HUDEP-2 (cell line): ENCODE measurements at regions not wholly inside any gene's neighbourhood (a gene's known extent, or its start where the extent isn't known, plus 50 kb on each side); places are given as distances from the start of the nearest gene placed in this dataset.
"Not testable (repeated sequence)": the region's sequence is repeated elsewhere in the genome, so short reads cannot be mapped to it uniquely, and the experiment has no call there.

Experiments used
- DNase-seq, 76 experiments: peaks; one replicate each; lab custom pipeline; 2025; ENCODE audit not compliant: unreplicated experiment in 76 of 76; lab: John Stamatoyannopoulos, UW

GRCh38 chr13:85142351-85142927, 656.8 kb downstream of the SLITRK6 start:
- DNase-seq, result no peak

GRCh38 chr13:85141401-85141800, 657.8 kb downstream of the SLITRK6 start:
- no peak for DNase-seq

- no peak for DNase-seq
Measured at GRCh38 chr13:85140192-85140591, 659.0 kb downstream of the SLITRK6 start.

GRCh38 chr13:85137516-85137915, 661.7 kb downstream of the SLITRK6 start:
- DNase-seq, result no peak

GRCh38 chr13:85132986-85133385, 666.2 kb downstream of the SLITRK6 start:
- DNase-seq, result no peak

GRCh38 chr13:85123501-85123900, 675.7 kb downstream of the SLITRK6 start:
- not testable (repeated sequence) for DNase-seq

DNA sequence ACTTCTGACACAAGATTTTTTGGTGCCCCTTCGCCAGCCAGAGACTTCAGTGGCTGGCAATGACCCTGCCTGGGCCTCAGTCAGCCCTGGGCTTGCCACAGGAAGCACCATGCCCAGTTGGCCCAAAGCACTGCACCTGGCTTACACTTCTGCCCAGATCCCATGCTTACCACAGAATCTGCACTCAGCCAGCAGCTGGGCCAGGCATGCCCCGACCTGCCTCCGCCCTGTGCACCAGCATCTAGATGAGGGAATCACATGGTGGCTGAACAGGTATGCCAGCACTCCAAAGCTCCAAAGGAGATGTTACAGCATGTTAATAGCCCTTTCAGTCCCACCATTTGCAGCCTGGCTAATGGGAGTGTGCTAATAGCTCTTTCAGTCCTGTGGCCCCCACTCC, 690.9 kb downstream of the SLITRK6 start:
- no peak for DNase-seq

- peak in 2 of 76 experiments; percentile 6 to 26 for DNase-seq
Measured at GRCh38 chr13:85099245-85099644, 700.0 kb downstream of the SLITRK6 start.

DNA sequence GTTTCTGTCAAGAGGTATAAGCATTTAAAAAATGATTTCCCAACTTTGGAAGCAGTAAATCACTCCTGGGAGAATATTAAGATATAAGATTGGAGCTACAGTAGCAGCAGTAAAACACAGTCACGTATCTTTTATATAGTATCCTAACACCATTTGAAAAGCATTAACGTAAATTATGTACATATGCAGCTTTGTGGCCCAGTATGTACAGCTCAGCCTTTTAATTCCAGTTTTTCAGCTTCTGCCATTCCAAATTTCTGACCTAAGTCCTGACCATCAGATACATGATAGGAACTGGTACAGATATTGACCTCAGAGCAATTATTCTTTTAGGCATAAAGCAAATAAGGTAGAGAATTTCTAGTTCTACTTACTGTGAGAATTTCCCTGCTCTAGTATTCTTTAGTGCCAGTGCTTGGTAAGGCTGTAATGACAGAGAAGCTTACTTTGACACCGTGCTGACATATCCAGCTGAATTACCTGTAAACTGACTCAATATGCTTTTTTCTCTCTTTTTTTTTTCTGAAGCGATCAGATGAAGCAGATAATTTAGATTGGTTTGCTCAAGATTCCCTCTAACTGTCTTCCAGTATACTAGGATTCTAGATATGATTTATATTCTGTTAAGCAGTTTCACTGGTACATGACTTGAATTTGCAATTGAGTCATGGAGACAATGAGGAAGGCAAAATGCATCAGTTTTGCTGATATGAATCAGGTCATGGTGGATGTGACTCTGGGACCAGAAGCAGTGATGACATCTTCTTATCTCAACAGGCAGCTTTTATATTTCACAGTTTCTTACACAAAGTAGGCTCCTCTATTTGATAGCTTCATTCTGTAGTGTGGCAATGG, 703.6 kb downstream of the SLITRK6 start:
- DNase-seq, result peak in 10 of 76 experiments; percentile 10 to 60 (median 22)

DNA sequence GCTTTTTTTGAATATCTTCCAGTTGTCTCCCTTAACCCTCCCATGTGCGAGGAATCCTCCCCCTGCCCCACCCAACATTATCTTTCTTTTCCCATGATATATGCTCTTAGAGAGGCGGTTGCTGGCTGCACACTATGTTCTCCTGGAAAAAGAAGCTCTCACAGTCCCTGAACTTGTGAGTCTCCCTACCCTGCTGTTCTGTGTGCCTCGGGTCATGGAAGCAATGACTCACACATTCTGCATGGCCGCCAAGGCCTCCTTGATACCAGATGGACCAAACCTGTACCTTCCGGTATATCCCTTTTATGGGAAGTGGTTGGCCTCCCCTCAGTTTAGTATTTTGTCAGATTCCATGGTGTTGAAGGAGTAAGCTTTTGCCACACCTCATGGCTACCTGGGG, 705.4 kb downstream of the SLITRK6 start:
- peak in 20 of 76 experiments; percentile 2 to 86 (median 52) for DNase-seq

GRCh38 chr13:85091631-85092234, 707.5 kb downstream of the SLITRK6 start:
- peak in 14 of 76 experiments; percentile 12 to 76 (median 38) for DNase-seq

- DNase-seq, result no peak
Measured at GRCh38 chr13:85089186-85089585, 710.0 kb downstream of the SLITRK6 start.

DNA sequence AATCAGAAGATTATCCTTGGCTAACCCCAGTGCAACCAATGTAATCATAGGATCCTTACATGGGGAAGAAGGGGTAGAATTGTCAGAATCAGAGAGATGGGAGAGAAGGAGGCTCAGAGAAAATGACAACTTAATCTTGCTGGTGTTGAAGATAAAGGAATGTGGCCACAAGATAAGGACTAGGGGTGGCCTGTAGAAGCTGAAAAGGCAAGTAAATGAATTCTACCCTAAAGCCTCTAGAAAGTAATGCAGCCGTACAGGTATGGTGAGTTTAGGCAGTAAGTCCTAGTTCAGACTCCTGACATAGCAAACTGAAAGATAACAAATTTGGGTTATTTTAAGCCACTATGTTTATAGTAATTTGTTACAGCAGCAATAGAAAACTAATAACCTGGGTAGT, 718.5 kb downstream of the SLITRK6 start:
- DNase-seq, result peak in 22 of 76 experiments; percentile 6 to 87 (median 66)

- DNase-seq, result no peak
Measured at GRCh38 chr13:85076343-85076742, 722.9 kb downstream of the SLITRK6 start.

DNA sequence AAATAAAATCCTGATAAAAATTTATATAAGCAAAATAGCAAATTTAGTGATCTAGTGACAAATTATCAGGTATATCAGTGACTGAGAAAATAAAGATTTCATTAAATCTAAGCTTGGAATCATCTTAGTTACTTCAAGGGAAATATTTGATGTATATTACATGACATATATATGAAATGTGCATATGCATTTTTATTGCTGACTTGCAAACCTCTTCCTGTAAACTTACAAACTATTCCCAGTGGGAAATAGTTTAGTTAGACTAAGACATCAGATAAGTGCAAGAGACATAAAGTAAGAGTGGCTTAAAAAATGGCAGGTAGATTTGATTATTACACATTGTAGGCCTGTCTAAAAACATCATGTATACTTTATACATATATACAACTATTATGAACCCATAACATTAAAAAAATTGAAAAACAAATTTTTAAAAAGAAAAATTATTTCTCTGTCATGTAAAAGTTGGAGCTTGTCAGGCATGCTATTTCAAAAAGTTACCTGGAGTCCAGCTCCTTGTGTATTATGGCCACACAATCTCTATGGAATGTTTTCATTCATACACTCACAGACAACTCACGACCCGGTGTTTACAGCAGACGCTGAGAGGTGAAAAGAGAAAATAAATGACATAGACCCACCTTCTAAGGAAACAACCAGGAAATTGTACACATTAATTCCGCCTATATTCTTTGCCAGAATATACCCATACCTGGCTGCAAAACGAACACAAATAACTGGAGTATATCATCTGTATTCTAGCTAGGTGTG, 724.5 kb downstream of the SLITRK6 start:
- no peak for DNase-seq

- DNase-seq, result no peak
Measured at GRCh38 chr13:85068231-85068630, 731.0 kb downstream of the SLITRK6 start.

GRCh38 chr13:85040215-85040614, 759.0 kb downstream of the SLITRK6 start:
- no peak for DNase-seq

- no peak for DNase-seq
Measured at GRCh38 chr13:85031771-85032170, 767.4 kb downstream of the SLITRK6 start.

- DNase-seq, result no peak
Measured at GRCh38 chr13:85028035-85028434, 771.2 kb downstream of the SLITRK6 start.

- no peak for DNase-seq
Measured at GRCh38 chr13:85019121-85019520, 780.1 kb downstream of the SLITRK6 start.

GRCh38 chr13:85013006-85013405, 786.2 kb downstream of the SLITRK6 start:
- DNase-seq, result no peak
